HEK293T (cell line): ENCODE measurements at regions not wholly inside any gene's neighbourhood (a gene's known extent, or its start where the extent isn't known, plus 50 kb on each side); places are given as distances from the start of the nearest gene placed in this dataset.

Source experiments
- CTCF ChIA-PET: fragments of 350-600 bp; formaldehyde crosslinking; extraction: SDS; loops from one replicate; lab custom pipeline; 2021; ENCODE audit warnings: antibody characterized with exemption, inconsistent platforms; lab: Yijun Ruan, JAX
- POLR2A ChIA-PET: fragments of 350-600 bp; formaldehyde crosslinking; extraction: SDS; loops from one replicate; lab custom pipeline; 2020; ENCODE audit warnings: antibody characterized with exemption, inconsistent platforms; lab: Yijun Ruan, JAX
- DNase-seq: peaks from one replicate; pipeline ENCODE4 v3.0.0; 2012; ENCODE audit warnings: mixed read lengths; ENCODE audit errors: extremely low spot score
- ARNT ChIP-seq: fragments of 450-650 bp; IDR thresholded peaks from 2 replicates; pipeline ENCODE4 v1.6.1; 2017; ENCODE audit warnings: mild to moderate bottlenecking
- BHLHE40 ChIP-seq: fragments of 450-650 bp; IDR thresholded peaks from 2 replicates; pipeline ENCODE4 v1.6.1; 2016; ENCODE audit warnings: mild to moderate bottlenecking, moderate library complexity, borderline replicate concordance
- CTBP1 ChIP-seq: fragments of 450-650 bp; IDR thresholded peaks from 2 replicates; pipeline ENCODE4 v1.6.1; 2016; ENCODE audit warnings: borderline replicate concordance
- ELF4 ChIP-seq: fragments of 450-650 bp; IDR thresholded peaks from 2 replicates; pipeline ENCODE4 v1.6.1; 2017; ENCODE audit warnings: antibody characterized with exemption
- FOXA1 ChIP-seq: fragments of 450-650 bp; IDR thresholded peaks from 2 replicates; pipeline ENCODE4 v1.6.1; 2016; ENCODE audit warnings: mild to moderate bottlenecking
- FOXK2 ChIP-seq: fragments of 450-650 bp; IDR thresholded peaks from 2 replicates; pipeline ENCODE4 v1.6.1; 2016; ENCODE audit warnings: mild to moderate bottlenecking
- FOXM1 ChIP-seq: fragments of 450-650 bp; IDR thresholded peaks from 2 replicates; pipeline ENCODE4 v1.6.1; 2017; ENCODE audit warnings: mild to moderate bottlenecking, borderline replicate concordance
- HDGF ChIP-seq: fragments of 450-650 bp; IDR thresholded peaks from 2 replicates; pipeline ENCODE4 v1.6.1; 2017; ENCODE audit warnings: antibody characterized with exemption, borderline replicate concordance
- L3MBTL2 ChIP-seq: fragments of 450-650 bp; conservative IDR thresholded peaks from 2 replicates; pipeline ENCODE4 v1.6.1; 2016; ENCODE audit warnings: mild to moderate bottlenecking
- LEF1 ChIP-seq: fragments of 450-650 bp; IDR thresholded peaks from 2 replicates; pipeline ENCODE4 v1.6.1; 2017; ENCODE audit warnings: mild to moderate bottlenecking, borderline replicate concordance
- NFRKB ChIP-seq: fragments of 450-650 bp; IDR thresholded peaks from 2 replicates; pipeline ENCODE4 v1.6.1; 2016; ENCODE audit warnings: mild to moderate bottlenecking, moderate library complexity
- SP1 ChIP-seq: fragments of 450-650 bp; IDR thresholded peaks from 2 replicates; pipeline ENCODE4 v1.6.1; 2017
- SUZ12 ChIP-seq: fragments of 450-650 bp; IDR thresholded peaks from 2 replicates; pipeline ENCODE4 v1.6.1; 2016; ENCODE audit warnings: mild to moderate bottlenecking
- TARDBP ChIP-seq: fragments of 450-650 bp; IDR thresholded peaks from 2 replicates; pipeline ENCODE4 v1.6.1; 2016
- ZNF384 ChIP-seq: fragments of 450-650 bp; IDR thresholded peaks from 2 replicates; pipeline ENCODE4 v1.6.1; 2016
- TF ChIP-seq, protein P1 (sequence below): fragments of 450-650 bp; IDR thresholded peaks from 2 replicates; pipeline ENCODE4 v1.6.1; 2016

DNA sequence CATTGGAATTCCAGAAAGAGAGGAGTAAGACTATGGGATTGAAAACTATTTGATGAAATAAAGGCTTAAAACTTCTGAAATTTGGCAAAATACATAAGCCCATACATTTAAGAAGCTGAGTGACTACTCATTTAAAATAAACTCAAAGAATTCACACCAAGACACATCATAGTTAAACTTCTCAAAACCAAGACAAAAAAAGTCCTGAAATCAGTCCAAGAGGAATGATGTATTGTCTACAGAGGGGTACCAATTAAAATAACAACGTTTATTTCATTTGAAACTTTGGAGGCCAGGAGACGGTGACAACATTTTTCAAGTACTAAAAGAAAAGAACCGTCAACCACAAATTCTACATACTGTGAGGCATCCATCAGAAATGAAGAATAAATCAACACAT lies 841.4 kb upstream of the MAP3K7 start:
- CTCF ChIA-PET: no interaction called here
- POLR2A ChIA-PET: no interaction called here
- no peak for DNase-seq
- TF ChIP-seq HDGF (no peak), TARDBP (no peak), FOXA1 (no peak), FOXK2 (no peak), ZNF384 (no peak), NFRKB (no peak), SUZ12 (no peak), BHLHE40 (no peak), FOXM1 (no peak), SP1 (no peak), LEF1 (no peak), CTBP1 (no peak), ELF4 (no peak), L3MBTL2 (no peak), ARNT (no peak)
- TF ChIP-seq, protein P1, sequence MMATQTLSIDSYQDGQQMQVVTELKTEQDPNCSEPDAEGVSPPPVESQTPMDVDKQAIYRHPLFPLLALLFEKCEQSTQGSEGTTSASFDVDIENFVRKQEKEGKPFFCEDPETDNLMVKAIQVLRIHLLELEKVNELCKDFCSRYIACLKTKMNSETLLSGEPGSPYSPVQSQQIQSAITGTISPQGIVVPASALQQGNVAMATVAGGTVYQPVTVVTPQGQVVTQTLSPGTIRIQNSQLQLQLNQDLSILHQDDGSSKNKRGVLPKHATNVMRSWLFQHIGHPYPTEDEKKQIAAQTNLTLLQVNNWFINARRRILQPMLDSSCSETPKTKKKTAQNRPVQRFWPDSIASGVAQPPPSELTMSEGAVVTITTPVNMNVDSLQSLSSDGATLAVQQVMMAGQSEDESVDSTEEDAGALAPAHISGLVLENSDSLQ: no peak

DNA sequence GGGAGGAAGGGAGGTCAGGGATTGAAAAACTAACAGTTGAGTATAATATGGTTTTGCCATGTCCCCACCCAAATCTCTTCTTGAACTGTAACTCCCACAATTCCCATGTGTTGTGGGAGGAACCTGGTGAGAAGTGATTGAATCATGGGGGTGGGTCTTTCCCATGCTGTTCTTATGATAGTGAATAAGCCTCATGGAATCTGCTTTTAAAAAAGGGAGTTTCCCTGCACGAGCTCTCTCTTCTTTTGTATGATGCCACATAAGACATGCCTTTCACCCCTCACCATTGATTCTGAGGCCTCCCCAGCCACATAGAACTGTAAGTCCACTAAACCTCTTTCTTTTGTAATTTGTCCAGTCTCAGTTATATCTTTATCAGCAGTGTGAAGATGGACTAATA lies 833.4 kb upstream of the MAP3K7 start:
- POLR2A ChIA-PET: no interaction called here
- DNase-seq: no peak
- CTCF ChIA-PET: no interaction called here
- TF ChIP-seq HDGF (no peak), CTBP1 (no peak), NFRKB (no peak), TARDBP (no peak), BHLHE40 (no peak), L3MBTL2 (no peak), SP1 (no peak), ARNT (no peak), FOXK2 (no peak), FOXA1 (no peak), ZNF384 (no peak), FOXM1 (no peak), LEF1 (no peak), SUZ12 (no peak), ELF4 (no peak)
- TF ChIP-seq, protein P1: no peak

DNA sequence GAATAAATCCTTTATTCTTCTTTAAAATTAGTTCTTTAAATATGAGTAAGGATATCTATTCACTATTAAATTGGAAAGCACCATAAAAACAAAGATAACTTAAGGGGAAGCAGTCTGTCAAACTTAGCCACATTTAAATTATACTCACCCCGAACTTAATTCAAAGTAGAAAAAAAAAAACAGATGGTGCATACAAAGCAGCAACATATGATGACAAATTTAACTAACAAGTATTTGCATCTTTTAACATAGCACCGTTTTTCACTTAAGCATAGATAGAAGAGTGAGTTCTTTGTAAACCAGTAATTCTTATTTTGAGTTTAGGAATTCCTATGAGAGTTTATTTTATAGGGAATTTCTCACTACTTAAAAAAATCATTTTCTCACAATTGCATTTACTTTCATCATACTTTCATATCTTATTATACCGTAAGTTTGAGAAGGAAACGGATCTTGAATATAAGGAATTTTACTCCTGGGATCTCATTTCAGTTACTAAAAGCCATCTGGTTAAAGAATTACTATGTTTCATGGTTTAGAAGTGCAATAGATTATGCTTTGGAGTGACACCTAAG lies 828.2 kb upstream of the MAP3K7 start:
- ChIA-PET CTCF (no interaction called here), POLR2A (no interaction called here)
- TF ChIP-seq CTBP1 (no peak), LEF1 (no peak), BHLHE40 (no peak), ELF4 (no peak), SP1 (no peak), NFRKB (no peak), ARNT (no peak), ZNF384 (no peak)
- TF ChIP-seq, protein P1: no peak
- no peak for DNase-seq

DNA sequence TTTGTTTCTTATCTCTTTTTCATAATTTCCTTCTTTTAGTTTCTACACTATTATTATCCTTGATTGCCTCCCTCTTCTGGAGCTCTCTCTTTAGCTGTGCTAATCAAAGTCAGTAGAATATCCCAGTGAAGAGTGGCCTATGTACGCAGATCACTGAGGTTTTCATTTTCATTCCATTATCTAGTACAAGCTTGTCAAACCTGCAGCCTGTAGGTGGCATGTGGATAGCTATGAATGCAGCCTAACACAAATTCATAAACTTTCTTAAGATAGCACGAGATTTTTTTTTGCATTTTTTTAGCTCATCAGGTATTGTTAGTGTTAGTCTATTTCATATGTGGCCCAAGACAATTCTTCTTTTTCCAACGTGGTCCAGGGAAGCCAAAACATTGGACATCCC lies 825.7 kb upstream of the MAP3K7 start:
- no peak for DNase-seq
- TF ChIP-seq SUZ12 (no peak), ELF4 (no peak), FOXM1 (no peak)
- TF ChIP-seq, protein P1: no peak
- POLR2A ChIA-PET: no interaction called here
- CTCF ChIA-PET: interaction anchor here (1.2 kb wide), 1 partner anchor 9 kb away, joined by 5 read pairs; no protein-coding TSS in a partner anchor

DNA sequence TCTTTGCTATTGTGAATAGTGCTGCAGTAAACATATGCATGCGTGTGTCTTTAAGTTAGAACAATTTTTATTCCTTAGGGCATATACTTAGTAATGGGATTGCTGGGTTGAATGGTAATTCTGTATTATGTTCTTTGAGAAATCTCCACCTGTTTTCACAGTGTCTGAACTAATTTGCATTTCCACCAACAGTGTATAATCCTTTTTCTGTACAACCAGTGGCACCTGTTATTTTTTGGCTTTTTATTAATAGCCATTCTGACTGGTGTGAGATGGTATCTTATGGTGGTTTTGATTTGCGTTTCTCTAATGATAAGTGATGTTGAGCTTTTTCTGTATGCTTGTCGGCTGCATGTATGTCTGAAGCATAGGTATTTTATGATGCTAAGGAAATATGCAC lies 820.8 kb upstream of the MAP3K7 start:
- no peak for DNase-seq
- ChIA-PET POLR2A (no interaction called here), CTCF (no interaction called here)
- TF ChIP-seq LEF1: no peak
- TF ChIP-seq NFRKB: no peak
- no peak for TF ChIP-seq FOXA1
- TF ChIP-seq FOXM1: no peak
- no peak for TF ChIP-seq L3MBTL2
- no peak for TF ChIP-seq ELF4
- TF ChIP-seq CTBP1: no peak
- no peak for TF ChIP-seq ZNF384
- no peak for TF ChIP-seq ARNT
- no peak for TF ChIP-seq SUZ12
- TF ChIP-seq FOXK2: no peak
- TF ChIP-seq SP1: no peak
- TF ChIP-seq HDGF: no peak
- no peak for TF ChIP-seq BHLHE40
- TF ChIP-seq TARDBP: no peak
- TF ChIP-seq, protein P1: no peak

DNA sequence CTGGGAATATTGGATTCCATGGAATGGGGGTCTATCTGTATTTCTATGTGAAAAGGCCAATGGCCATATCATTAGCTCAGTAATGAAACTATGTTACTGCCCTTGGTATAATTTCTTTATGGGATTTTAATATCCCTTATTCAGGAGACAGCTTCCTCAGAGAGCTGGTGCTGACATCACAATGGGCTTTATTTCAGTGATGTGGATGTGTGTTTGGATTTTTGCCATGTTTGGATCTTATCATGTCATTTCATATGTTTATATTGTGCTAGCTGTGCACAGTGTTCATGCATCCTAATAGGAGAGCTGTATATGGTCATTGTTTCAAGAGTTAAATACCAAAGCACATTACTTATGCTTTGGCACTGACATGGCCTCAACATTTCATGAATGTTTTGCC lies 806.1 kb upstream of the MAP3K7 start:
- TF ChIP-seq CTBP1 (no peak), HDGF (no peak), L3MBTL2 (no peak), ARNT (no peak)
- POLR2A ChIA-PET: no interaction called here
- CTCF ChIA-PET: no interaction called here
- no peak for DNase-seq
